ENCODE measurements at regions not wholly inside any gene's neighbourhood (a gene's known extent, or its start where the extent isn't known, plus 50 kb on each side); places are given as distances from the start of the nearest gene placed in this dataset.
"Not testable (repeated sequence)": the region's sequence is repeated elsewhere in the genome, so short reads cannot be mapped to it uniquely, and the experiment has no call there.

DNA sequence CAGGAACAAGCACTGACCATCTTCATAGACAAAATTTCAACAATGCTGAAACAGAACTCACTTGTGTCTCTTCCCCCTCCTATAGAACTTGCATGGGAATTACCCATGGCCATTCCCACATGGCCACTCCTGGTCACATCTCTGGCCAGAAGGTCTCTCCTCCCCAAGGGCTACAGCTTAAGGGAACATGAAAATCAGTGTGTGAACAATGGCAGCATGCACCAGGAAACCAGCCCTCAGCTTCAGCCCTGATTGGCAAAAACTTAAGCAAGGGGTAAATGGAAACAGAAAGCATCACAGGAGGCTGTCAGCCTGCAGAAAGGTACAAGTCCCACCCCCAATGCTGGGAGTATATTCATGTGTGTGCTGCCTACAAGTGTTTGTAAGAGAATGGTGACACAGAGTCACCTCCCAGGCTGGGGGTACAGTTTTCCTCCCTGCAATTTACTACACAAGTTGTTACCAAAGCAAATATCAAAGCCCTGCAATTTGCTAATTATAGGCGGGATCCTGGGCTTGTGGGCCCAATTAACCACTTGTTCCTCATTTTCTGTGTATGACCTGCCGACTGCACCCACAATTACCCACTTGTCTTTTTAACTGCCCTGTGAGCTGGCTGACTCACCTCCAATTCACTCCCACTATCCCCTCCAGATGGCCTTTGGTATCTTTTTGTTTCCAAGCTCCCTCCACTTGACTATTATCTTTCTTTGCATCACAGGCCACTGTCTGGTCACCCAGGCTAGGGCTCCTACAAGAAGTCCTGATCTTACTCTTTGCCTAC is 84.4 kb upstream of the HES1 start:
- DNase-seq = no peak

DNA sequence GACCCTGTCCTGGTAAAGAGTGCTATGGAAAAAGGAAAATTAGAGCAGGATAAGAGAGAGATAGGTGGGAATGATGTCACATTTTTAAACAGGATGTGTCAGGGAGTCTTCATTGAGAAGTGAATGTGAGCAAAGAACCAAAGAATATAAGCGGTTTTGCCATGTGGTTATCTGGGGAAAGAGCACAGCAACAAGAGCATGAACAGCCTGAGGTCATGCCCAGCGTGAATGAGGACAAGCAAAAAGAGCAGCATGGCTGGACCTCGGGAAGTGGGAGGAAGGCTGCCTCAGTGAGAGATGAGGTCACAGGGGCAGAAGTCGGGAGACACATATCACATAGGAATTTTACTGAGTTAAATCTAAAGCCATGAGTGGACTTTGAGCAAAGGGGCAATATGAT is 82.8 kb upstream of the HES1 start:
- DNase-seq = no peak

DNA sequence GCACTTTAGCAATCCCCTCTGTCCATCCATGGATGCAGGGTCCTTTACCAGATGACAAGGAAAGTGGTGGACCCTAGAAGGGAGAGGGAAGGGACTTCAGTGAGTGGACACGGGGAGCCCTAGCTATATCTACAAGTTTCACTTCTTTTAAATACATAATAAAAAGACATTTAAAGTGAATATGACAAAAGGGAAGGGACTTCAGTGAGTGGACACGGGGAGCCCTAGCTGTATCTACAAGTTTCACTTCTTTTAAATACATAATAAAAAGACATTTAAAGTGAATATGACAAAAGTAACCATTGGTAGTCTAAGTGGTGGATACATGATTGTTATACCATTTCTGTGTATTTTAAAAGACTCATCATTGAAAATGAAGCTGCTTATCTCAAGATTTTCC is 81.9 kb upstream of the HES1 start:
- no peak for DNase-seq

DNA sequence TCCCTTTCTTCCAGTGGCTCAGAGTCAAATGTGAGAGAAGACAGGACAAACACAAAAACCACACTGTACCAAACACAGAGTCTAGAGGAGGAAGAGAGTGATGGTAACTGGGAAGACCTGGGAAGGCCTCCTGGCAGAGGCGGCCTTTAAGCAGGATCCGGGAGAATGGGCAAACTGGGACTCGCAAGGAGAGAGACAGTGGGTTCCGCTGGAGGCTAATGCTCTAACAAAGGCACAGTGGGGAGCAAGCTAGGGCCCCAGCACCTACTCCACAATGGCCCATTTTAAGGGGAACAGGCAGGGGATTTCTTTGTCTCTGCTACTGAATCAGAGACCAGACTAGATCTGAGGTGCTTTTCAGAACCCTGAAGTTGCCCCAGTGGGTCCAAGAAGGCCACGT is 81.4 kb upstream of the HES1 start:
- DNase-seq = no peak

DNA sequence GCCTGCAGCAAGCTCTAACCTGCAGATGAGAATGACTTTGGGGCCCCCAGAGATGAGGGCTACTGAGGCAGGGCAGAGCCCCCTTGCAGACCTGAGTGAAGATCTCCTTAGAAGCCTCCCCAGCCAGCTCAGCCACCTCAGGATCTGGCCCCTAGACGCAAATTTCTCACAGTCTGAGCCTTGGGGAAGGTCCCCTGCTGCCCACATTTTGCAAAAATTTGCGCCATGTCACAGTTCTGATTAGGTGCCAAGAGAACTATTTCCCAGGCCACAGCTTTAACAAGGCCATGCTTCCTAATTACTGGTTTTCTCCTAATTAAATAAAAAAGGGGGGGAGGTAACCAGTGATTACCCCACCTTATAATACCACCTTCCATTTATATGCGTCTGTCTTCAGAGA is 81.0 kb upstream of the HES1 start:
- no peak for DNase-seq

DNA sequence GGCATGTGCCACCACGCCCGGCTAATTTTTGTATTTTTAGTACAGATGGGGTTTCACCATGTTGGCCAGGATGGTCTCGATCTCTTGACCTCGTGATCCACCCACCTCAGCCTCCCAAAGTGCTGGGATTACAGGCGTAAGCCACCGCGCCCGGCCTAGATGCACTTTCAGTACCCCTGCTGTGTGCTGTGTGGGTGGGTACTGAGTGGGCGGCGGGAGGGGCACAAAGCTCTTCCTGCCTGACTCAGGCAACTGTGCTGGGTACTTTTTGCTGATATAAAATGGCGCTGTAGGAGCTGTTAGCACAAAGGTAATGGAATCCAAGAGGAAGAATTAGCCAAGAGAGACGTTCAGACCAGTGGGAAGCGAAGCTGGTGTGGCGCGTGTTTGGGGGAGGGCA is 79.6 kb upstream of the HES1 start:
- not testable (repeated sequence) for DNase-seq

DNA sequence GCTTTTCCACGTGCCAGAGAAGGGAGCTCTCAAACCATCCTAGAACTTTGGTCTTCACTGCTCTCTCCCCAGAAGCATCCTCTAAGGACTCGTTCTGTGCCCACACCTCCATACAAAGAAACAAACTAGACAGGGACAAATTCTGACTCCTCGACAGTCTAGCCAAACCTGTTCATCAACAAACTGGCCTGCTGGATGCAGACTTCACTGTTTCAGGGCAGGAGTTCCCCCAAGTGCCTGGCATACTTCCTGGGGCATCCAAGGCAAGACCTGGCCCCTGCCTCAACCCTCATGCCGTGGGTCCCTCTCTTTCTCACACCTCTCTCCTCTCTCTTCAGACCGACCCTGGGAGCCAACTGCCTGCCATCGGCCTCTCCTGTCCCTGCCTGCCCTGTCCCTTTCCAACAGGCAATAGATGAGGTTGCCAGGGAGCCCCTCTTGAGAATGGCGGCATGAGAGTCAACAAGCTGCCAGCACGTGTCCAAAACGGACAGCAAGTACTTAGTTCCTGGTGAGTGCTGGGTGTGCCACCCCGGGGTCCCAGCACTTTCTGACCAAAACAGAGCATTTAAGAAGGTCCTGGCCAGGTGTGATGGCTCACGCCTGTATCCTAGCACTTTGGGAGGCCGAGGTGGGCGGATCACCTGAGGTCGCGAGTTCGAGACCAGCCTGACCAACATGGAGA is 79.1 kb upstream of the HES1 start:
- no peak for DNase-seq

DNA sequence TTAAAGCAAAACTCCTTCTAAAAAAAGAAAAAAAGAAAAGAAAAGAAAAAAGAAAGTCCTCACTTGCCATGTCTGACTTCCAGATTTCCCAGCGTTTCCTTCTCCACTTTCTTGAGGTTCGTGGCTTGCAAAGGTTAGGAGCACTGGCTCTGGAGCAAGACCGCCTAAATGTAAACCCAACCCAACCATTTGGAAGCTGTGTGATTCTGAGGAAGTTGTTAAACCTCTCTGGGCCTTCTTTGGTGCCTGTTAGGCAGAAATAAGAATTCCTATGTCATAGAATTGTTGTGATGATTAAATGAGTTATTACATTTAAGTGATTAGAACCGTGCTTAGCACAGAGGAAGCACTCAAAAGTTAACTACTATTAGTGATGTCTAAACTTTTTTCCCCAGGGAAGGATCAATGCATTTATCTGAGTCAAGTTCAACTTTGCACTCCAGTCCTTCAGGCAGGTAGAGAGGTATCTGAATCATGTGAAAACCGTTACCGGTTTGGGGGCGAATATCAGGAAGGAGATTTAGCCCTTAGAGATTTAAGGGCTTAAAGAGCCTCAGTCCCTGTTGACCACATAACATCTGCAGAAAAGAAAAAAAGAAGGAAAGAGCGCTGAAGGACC is 78.3 kb upstream of the HES1 start:
- no peak for DNase-seq

DNA sequence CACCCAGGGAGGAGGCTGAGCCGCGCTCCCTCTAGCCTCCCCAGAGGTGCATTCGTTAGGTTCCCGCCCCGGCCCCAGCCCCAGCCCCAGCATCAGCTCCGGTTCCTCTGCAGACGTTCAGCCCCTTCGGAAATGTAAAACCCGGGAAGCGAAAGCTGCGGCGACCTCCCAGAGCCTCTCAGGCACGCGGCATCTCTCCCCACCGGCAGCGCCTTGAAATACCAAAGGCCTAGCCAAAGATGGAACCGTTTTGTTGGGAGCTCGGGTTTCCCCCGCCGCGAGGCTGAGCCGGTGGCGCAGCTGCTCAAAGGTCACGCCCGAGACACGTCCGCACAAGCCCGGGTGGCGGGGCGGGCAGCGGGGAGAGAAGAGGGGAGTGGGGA is 77.8 kb upstream of the HES1 start:
- DNase-seq = peak; percentile 28 to 42

DNA sequence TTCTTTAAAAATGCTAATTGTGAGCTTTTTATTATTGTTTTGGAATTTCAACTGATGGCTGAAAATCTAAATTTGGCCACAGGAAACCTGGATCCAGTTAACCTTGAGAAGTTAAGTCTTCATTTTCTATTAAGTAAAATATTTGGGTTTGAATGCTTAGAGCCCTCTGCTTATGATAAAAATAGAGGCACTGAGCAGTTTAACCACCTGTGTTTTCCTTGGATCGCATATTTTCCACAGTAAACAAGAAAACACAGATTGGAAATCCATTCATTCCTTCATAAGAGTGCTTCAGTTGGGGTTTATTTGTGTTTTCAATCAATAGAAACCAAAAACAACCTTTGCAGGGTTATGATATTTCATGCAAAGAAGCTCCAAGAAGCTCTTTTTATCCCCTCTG is 77.2 kb upstream of the HES1 start:
- no peak for DNase-seq

DNA sequence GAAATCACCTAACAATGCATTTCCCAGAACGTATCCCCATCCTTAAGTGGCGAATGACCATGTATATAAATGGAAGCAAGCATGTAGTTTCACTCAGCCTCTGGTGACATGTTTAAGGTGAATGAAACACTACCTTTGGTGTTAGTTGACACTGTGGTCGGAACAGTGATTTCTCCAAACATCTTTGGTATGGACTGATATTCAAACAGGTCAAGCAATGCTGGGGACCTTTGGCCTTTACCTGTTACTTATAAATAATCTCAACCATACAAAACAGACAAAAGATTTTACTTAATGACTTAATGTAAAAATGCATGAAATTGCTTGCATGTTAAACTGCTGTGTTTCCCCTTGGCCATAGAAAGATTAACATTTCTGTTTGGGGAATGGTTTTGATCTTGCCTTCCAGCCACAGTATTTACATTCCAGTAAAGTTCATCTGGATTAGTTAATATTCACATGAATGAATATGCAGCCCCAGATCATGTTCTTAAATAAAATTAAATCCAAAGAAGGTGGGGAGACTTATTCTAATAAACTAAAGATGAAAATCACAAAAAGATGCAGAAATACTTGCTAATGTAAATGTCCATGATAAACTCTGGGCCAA is 74.4 kb upstream of the HES1 start:
- DNase-seq = no peak

DNA sequence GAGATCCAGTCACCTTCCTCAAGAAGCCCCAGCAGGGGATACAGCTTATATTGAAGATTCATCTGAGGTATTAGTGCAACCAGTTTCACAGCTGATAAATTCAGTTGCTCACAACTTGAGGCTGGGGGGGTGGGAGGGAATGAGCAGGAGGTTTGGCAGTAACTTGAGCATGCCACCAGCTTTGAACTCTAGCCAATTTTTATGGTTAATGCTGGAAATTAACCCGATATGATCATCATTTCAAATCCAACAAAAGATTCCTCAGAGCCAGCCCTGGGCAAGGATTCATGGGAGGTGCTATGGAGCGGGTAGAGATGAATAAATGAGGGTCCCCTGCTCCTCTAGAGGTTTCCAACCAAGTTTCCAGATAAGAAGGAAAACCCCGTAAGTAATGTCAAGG is 73.1 kb upstream of the HES1 start:
- DNase-seq = no peak

DNA sequence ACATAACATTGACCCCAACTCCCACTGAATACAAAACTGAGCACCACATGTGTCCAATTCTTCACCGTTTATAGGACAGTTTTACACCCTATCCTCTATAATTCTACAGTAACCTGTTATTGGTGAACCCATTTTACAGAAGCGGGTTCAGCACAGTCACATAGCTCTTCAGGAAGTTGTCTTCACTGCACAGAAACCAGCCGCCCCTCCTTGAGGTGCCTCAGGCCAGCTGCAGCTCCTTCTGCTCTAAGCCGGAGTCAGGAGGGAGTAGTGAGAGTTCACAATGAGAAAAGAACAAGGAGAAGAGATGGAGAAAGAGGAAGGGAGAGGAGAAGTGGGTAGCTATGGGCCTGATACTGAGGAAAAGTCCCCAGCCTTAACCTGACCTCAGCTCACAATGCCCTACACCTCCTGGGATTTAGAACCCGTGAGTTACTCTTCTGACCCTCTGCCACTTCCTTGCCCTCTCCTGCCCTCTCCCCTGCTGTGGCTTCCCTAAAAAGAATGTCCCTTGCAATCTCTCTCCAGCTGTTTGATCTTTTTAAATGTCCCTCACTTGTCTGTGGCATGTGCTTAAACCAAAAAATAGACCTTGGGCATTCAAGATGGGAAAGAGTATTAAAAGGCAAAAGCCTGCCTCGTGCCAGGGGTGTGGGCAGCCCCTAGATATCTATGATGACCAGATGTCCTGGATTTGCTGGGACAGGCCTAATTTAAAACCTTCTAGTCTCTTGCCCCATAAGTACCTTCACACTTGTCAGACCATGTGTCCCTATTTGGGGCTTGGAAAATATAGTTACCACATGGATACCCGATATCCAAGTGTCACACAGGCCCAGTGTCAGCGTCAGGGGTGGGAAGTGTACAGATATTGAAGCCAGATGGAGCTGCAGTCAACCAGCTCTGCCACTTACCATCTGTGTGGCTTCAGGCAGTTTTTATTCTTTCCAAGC is 71.3 kb upstream of the HES1 start:
- DNase-seq = no peak

DNA sequence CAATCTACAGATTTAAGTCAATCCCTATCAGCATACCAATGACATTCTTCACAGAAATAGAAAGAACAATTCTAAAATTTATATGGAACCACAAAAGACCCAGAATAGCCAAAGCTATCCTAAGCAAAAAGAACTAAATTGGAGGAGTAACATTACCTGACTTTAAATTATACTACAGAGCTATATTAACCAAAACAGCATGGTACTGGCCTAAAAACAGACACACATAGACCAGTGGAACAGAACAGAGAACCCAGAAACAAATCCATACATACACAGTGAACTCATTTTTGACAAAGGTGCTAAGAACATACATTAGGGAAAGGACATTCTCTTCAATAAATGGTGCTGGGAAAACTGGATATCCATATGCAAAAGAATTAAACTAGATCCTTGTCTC is 68.6 kb upstream of the HES1 start:
- DNase-seq = not testable (repeated sequence)

DNA sequence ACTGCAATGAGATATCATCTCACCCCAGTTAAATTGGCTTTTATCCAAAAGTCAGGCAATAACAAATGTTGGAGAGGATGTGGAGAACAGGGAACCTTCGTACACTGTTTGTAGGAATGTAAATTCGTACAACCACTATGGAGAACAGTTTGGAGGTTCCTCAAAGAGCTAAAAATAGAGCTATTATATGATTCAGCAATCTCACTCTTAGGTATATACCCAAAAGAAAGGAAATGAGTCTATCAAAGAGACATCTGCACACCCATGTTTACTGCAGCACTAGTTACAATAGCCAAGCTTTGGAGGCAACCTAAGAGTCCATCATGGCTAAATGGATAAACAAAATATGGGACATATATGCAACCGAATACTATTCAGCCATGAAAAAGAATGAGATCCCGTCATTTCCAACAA is 68.0 kb upstream of the HES1 start:
- no peak for DNase-seq

DNA sequence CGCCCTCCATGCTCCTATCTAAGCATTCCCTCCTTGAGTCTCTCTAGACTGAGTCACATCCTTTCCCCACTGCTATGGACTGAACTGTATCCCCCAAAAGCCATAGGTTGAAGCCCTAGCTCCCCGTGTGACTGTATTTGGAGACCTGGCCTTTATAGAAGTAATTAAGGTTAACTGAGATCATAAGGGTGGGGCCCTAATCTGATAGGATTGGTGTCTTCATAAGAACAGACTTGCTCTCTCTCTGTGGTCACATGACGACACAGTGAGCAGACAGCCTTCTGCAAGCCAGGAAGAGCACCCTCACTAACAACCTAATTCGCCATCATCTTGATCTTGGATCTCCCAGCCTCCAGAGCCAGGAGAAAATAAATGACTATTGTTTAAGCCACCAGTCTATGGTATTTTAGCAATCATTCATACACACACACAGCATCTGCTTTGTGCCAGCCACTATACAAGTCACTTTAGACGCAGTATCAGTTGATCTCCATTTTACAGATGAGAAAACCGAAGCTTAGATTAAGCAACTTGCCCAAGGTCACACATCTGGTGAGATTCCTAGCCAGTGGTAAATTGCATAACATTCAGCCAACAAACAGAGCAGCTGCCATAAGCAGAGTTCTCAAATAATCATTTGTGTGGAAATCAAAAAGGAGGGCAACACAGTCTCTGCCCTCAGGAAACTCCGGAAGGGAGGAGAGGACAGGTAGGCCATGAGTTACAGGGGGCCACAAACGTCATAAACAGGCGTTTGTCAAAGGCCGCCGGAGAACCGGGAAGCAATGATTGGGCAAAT is 66.3 kb upstream of the HES1 start:
- no peak for DNase-seq

DNA sequence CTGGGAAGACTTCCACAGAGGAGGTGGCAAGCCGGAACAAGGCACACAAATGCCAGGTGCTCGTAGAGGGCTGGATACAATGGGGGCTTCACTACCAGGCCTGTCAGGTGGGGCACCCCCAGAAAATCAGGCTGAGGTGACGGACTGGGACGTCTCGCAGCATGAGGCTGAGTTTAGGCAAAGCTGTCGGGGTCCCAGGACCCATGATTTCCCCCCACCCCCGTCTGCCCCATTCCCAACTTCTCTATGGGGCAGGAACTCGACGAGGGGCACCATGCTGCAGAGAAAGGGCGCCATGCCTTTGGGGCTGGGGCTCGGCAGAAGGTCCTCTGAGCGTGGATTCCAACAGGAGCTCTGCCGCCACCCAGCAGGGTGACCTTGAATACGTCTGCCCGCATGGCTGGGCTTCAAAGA is 65.7 kb upstream of the HES1 start:
- DNase-seq = no peak

DNA sequence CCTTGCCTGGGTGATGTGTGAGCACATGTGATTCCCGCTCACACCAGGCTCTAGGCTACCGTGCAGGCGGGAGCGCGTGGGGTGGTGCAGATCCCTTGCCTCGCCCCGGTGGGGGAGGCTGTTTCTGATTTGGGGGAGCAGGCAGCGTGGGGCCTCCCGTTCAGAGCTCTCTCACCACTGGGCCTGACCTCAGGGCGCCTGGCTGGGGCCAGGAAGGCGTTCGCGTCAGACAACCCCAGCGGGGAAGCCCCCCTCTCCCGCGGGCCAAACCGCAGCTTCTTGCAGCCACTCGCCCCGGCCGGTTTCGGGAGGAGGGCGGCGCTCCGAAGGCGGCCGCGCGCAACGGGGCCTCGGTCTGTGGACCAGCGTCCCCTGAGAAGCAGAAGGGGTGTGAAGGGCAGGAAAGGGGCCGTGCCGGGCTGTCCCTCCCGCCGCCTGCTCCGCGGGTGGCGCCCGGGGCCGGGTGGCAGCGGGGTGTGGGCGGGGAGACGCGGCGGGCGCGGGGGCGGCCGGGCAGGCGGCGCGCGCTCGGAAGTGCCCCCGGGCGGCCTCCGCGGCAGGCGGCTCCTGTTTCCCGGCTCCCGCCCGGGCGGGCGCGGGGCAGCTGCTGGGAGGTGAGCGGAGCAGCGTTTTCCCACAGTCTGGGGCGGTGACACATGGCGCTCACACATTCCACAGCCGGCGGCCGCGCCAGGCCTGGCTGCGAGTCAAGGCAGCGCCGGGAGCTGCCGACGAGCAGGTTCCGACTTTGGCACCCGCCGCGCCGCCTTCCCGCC is 65.1 kb upstream of the HES1 start:
- peak; percentile 67 to 83 for DNase-seq

DNA sequence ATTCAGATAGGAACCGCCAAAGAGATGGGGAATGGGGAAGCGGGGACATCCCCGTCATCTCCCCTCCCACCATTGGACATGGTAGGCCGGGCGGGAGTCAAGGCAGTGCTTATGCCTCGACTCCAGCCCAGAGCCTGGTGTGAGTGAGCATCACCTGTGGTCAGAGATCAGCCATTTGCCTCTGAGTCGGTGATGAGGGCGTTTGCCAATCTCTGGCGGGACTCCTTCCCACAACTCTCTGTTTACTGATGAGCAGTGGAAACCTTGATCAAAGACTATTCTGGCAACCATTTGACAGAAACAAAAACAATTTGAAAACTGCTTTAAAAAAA is 63.9 kb upstream of the HES1 start:
- DNase-seq = no peak

DNA sequence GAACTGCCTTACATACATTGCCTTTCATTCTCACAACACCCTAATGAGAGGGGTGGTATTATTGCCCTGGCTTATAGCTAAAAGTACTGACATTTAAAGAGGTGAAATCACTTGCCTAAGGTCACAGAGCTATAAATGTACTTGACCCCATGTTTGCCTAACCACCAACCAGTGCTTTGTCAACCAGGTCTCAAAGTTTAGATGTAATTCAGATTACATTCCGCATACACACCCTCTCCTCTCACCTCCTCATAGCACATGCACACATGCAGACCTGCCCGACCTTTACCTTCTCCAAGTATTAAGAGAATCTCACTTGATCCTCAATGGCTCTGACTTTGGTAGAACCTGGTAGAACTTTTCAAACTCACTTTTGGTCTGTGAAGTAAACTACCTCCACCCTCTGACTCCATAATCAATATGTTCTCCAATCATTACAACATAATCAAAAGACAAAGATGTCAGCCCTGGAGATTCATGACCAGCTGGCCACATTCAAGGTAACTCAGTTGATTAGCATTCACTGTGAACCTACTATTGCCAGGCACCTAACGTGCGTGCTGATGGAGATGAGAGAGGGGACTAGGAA is 63.2 kb upstream of the HES1 start:
- DNase-seq = no peak

DNA sequence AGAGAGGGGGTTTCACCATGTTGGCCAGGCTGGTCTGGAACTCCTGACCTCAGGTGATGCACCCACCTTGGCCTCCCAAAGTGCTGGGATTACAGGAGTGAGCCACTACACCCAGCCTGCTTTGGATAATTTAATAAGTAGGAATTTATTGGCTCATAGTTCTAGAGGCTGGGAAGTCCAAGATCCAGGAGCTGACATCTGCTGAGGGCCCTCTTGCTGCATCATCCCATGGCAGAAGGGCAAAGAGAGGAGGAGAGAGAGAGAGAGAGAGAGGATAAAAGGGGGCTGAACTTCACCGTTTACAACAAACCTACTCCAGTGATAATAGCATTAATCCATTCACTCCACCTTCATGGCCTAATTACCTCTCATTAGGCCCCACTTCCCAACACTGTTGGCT is 62.0 kb upstream of the HES1 start:
- DNase-seq = no peak

Measured in stimulated activated CD4-positive, alpha-beta T cell treated with anti-CD3 and anti-CD28 coated beads, Interleukin-2, amount 100 ng/mL, for 24 hours (primary cell).